NCI-H1694 (cell line): ENCODE measurements at regions not wholly inside any gene's neighbourhood (a gene's known extent, or its start where the extent isn't known, plus 50 kb on each side); places are given as distances from the start of the nearest gene placed in this dataset.

Experiments
- DNase-seq: peaks from one replicate; lab custom pipeline; 2025; lab: John Stamatoyannopoulos, UW

DNA sequence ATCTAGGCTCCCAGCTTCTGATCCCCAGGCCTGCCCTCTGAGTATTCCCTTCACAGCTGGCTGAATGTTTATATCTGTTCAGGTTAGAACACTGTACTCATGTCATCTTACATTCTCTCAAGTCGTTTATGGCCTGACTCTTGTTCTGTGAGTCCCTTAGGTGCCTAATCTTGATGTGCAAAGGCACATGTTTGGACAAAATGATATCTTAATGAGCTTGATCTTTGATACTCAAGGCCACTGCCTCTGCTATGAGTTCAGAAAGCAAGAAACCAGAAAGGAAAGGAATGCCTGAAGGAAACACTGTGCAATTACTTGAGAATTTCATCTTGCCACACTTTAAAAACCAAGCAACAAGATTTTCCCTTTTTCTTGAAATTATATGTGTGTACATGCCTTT is 391.8 kb upstream of the ZNF608 start:
- DNase-seq = no peak

DNA sequence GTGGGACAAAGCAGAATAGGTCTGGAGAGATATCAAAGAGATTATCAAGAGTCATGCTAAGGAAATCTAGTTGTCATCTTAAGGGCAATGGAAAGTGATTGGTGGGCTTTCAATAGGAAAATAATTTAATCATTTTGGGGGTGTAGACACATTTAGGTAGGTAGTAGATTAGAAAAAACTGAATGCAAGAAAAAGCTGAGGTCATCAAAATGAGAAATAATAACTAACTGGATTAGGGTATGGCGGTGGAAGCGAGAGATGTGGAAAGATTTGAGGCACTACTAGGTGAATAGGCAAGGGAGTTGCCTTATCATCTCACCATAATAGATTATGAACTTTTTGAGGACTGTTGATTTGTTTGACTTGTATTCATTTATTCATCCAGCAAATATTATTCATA is 393.2 kb upstream of the ZNF608 start:
- no peak for DNase-seq

DNA sequence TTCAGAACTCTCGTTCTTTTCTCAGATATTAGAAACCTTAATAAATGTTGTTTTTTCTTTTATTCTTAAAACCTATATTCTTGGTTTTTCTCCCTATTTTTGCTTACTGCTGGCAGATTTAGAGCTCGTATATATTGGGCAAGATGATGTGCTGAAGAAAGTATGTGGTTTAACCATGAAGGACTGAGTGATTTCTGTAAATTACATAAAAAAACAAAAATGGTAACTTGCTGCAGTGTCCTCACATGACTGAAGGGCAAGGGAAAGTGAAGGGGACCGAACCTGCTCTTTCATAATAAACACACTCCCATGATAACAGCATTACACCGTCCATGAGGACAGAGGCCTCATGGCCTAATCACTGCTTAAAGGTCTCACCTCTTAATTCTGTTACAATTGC is 393.8 kb upstream of the ZNF608 start:
- no peak for DNase-seq

DNA sequence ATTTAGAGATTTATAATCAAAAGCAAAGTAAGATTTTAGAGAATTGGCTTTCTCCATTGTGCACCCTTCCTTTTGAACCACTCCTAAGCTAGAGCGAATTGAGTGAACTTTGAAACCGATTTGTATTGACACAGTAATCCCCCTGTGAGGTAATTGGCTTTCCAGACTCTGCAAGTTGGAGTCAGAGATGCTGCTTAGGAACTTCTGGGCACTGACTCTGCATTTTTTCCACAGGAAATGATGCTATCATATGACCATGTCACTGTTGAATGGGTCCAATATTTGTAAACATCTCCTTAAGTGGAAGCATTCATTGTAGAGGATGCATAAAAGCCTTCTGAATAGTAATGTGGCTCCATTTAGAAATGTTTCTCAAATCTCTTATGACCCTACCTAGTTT is 394.4 kb upstream of the ZNF608 start:
- no peak for DNase-seq

DNA sequence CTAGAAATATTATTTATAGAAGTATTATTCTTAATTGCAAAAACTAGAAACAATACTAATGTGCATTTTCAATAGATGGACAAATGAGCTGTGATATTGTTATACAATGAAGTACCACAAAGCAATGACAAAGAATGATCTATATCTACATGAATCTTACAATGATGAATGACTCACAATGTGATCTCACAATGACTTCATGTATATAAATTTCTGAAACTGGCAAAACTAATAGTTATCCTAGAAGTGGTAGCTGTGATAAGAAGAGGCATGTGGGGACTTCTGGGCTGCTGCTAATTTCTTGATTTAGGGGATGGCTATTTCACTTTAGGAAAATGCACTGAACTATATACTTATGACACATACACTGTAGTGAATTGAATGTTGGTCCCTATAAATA is 396.0 kb upstream of the ZNF608 start:
- DNase-seq = no peak

DNA sequence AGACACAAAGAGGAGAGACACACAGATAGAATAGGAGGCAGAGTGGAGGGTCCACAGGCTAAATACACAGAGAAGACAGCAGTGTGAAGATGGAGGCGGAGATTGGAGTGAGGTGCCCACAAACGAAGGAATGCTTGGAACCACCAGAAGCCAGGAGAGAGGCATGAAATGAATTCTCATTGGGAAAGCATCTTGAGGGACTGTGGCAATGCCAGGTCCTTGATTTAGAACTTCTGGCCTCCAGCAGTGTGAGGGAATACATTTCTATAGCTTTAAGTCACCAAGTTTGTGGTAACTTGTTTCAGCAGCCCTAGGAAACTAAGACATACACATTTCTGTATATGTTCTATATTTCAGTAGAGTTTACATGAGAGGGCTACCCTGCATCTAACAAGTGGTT is 396.6 kb upstream of the ZNF608 start:
- no peak for DNase-seq

DNA sequence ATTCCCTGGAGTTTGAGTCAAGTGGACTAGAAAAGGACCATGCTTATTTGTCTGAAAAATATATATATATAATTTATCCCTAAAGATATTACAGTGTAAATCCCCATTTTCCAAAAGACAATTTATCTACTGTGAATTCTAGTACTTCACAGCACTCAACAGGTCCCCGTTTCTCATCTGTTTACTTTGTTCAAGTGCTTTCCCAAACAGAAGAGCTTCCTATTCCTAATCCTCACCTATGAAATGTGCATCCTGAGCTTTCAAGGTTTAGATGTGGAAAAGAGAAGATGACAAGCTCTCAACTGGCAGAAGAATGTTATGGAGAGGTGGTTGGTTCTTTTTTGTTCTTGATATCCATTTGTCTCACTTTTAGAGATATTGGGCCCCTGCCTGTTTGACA is 401.6 kb upstream of the ZNF608 start:
- no peak for DNase-seq

DNA sequence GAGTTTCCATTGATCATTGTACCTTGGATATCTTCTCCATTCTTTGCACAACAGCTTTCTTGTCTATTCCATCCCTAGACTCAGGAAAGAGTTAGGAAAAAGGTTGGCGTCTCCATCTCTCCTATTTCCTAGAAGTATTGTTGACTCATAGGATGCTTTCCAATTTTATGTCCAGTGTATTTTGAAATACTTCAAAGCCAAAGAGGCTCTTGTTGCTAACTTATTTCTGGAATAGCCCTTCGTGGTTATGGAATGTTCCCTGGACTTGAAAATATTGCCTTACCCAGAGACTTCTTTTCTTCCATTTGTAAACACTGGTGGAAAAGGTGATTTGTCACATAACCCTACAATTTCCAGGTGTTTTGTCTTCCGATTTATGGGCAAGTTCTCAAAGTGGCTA is 402.3 kb upstream of the ZNF608 start:
- DNase-seq = no peak

DNA sequence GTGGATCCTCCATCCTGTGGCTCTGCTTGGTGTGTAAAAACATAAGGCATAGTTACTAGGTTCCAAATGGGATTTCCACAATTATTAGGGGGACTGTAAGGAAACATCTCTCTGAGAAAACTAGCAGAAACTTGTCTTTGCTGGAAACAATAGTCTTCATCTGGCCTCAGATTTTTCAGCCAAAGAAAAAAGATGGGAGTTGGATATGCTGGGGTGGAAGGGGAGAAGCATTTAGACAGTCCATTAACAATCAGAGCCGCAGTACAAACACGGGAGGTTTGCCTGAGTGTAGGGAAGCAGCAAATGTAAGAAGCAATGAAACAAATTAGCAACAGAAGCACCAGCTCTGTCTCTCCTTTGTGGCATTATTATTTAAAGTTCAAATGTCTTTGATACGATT is 402.7 kb upstream of the ZNF608 start:
- DNase-seq = no peak

DNA sequence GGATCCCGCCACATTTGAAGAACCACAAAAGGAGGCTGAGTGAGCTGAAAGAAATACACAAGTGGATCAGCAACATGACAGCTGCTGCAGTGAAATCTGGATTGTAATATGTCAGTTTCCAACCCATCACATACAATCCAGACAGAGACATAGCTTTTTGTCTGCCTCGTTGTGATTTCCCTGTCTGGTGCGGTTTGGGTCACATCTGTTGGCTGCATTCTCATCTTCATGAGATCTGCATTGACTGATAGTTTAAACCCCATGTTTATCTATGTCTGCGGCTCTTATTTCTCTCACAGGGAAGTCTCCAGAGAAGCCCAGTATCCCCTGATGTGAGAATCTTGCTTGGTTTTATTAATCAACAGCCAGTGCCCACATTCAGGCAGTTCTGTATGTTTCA is 403.1 kb upstream of the ZNF608 start:
- no peak for DNase-seq

DNA sequence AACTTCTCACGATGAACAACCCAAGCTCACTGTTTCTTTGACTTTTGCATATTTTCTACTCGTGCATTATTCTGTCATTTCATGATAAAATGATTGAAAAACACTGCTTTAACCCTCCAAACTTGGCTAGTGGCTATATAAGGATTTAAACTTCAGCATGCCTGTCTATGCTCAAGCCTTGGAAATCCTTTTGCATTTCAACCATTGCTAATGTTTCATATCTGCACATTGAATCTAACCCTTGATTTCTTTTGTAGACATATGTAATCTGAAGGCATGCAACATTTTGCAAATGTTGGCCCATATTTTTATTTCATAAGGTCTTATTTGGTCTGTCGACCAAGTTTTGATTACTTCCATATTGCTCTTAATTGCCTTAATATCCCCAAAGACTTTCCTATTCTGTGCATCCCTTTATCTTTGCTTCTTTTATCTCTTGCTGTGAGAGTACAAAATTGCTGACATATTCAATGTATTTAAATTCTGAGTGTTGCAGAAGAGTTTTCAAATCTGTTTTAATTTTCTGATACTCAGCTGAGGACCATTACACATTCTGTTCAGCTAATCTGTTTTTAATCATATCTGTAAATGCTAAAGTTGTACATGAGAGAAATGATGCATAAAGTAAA is 403.7 kb upstream of the ZNF608 start:
- DNase-seq = no peak

DNA sequence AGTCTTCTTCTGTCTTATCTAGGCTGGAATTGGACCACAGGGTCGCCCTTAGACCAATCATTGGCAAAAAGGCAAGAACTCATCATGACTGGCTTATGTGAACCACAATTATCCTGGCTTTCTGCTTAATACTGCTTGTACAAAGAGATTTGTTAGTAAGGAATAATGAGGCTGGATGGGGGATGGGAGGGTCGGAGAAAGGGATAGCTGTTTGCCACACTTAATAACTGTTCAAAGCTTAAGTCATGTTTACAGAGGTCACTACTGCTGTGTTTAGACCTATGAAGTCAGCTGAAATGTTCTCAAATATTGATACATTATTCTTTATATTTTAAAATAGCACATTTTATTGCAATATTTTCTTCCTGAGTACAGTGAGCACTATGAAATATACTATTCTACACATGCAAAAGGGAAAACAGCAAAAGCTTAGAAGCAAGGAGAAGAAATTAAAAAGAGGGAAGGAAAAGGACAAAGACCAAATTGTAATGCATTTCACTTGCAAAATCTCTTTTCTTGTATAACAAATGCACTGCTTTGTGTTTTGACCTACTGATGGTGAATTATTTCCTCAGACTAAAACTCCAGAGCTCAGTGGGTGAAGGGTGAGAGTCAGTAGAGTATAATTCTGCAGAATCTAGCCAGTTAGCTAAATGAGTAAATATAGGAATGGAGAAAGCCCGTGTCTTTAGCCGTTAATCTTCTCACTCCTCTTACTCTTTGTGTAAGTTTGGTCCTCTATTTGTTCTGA is 404.9 kb upstream of the ZNF608 start:
- no peak for DNase-seq

DNA sequence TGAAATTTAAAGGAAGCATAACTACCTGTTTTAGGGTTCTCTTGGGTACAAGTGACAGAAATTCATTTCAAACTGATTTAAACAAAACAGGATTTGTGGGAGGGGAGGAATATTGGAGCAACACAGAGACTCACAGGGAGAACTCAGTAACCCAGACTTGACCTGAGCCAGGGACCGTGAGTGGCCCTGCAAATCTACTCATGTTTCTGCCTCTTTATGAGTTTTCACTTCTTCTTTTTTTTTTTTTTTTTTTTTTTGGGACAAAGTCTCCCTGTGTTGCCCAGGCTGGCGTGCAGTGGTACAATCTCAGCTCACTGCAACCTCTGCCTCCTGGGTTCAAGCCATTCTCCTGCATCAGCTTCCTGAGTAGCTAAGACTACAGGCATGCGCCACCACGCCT is 405.6 kb upstream of the ZNF608 start:
- DNase-seq = no peak

DNA sequence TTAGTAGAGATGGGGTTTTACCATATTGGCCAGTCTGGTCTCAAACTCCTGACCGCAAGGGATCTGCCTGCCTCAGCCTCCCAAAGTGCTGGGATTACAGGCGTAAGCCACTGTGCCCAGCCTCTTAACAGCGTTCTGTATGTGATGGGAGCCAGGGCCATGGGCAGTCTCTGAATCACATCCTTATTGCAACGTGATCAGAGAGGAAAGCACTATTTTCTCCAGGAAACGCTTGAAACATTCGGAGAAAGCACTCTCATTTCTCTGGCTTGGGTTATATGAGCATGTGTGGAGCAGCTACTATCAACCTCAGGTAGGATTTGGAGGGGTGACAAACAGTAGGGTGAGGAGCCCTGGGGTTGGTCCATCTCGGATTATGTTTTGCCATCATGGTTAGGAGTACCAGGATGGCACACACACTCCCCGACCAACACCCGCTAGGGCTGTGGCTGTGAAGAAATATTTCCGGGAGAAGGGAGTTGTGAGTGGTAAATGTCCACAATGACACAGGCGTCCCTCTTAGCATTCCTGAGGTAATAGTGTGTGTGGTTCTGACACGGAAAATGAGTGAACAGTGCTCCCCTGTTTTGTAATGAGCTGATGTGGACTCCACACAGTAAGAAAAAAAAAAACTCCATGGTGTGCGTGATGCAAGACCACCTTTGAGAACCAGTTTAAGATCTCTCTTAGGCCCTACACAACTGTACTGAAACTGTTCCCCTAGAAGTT is 406.2 kb upstream of the ZNF608 start:
- DNase-seq = no peak

DNA sequence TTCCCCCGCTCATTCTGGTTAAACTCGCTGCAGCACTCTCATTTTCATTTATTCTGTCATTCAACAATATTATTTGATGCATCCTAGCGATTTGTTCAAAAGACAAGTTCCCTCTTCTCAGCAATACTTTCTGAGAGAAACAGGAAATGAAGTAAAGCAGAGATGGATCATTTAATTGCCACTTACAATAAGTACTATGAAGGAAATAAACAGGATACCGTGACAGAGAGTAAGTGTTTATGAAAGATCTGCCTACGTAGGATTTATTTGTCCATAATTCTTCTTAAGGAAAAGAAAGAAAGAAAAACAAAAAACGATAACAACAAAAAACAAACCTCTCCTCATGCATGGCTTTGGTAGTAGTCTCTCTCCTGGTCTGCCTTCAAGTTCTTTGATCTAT is 406.8 kb upstream of the ZNF608 start:
- no peak for DNase-seq

DNA sequence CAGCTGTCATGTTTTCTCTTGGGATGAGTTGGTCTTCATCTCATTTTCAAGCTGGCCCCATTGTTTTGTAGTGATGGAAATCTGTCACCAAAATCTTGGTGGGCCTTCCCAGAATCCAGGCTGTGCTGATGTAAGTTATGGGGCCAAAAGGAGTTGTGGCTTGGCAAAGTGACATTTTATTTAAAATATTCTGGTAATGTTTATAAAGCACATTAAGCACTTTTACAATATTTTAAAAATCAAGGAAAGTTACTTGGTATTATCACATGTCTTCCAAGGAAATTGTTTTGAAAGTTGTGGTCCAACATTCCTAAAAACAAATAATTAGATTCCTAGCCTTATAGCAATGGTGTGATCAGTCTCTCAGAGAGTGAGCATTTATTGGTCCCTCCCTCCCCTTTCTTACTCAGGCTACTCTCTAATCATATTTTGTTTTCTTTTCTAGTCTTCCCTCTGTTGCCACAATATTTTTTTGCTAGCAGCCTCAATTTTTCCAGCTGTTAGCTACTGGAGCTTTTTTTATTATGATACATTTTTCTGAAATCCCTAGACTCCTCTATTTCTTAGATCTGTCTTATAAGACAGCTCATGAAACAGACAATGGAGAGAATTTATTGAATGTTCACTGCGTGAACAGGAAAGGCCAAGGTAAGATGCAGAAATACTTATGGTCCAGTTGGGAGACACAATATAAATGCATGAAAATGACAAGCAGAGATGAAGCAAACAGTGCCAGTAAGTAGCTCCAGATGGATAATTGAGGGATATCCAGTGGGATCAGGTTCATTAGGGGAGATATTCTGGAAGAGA is 408.1 kb upstream of the ZNF608 start:
- DNase-seq = no peak

DNA sequence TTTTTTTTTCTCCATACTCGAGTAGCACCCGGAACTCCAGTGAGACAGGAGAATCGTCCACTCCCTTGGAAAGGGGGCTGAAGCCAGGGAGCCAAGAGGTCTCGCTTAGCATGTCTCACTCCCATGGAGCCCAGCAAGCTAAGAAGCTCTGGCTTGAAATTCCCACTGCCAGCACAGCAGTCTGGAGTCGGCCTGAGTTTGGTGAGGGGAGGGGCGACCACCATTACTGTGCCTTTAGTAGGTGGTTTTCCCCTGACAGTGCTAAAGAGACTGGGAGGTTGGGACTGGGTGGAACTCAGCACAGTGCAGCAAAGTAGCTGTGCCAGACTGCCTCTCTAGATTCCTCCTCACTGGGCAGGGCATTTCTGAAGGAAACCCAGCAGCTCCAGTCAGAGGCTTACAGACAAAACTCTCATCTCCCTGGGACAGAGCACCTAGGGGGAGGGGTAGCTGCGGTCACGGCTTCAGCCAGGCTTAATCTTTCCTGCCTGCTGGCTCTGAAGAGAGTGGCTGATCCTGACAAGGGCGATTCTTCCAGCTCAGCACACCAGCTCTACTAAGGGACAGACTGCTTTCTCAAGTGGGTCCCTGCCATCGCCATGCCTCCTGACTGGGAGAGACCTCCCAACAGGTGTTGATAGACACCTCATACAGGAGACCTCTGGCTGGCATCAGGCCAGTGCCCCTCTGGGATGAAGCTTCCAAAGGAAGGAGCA is 414.5 kb upstream of the ZNF608 start:
- DNase-seq = no peak

DNA sequence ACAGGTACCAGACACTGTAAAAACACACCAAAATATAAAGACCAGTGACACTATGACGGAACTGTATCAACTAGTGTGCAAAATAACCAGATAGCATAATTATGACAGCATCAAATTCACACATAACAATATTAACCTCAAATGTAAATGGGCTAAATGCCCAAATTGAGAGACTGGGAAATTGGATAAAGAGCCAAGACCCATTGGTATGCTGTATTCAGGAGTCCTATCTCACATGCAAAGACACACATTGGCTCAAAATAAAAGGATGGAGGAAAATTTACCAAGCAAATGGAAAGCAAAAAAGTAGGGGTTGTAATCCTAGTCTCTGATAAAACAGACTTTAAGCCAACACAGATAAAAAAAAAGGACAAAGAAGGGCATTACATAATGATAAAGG is 416.3 kb upstream of the ZNF608 start:
- DNase-seq = no peak

DNA sequence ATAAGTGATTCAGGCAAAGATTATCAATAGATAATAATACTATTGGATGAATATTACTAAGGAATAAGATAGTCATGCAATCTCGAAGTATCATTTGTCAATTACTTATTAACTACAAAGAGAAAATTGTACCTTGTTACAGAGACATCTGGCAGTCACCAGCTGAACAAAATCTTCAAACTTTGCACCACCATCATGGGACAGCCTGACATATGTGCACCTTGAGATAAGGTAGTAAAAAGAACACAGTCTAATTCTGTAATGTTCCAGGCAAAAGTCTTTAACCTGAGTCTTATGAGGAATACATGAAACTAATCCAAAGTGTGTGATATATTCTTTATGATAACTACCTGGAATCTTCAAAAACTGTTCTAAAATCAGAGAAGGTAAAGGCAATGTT is 423.0 kb upstream of the ZNF608 start:
- no peak for DNase-seq

DNA sequence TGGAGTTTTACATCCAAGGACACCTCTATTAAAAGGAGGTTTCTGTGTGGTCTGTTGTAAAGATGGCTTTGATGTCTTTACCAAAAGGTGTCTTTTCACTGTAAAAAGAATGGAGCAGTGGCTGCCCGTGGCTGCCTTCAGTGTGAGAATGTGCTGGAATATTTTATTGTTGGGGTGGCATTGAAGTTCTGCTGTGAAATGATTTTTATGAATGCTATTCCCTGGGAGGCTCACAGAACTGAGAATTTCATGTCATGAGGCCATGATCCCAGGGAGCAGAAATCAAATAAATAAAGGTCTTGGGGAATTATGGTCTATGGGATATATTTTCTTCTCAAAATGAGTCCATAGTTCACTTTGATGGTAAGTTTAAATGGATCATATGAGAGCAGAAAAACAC is 425.2 kb upstream of the ZNF608 start:
- DNase-seq = no peak

DNA sequence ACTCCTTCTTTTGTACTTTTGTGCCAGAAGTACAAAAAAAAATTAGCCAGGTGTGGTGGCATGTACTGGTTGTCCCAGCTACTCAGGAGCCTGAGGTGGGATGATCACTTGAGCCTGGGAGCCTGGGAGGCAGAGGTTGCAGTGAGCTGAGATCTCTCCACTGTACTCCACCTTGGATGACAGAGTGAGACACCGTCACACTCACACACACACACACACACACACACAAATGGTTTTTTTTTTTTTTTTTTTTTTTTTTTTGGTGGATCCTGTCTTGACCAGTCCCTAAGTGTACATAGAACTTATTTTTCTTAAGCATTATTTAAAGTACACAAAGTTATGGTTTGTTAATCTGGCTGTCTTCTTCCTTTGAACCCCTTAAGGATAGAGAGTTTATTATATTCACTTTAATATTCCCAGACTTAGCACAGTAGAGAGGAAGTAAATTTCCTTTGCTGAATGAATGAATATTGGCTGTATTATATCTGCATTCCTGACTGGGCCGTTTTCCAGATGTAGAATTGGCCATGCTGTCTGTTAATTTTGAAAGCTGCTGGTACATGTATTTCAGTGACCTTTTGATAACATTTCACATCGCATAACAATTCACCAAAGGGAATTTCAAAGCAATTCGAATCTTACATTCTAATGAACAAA is 429.0 kb upstream of the ZNF608 start:
- no peak for DNase-seq
